A673 (cell line): ENCODE measurements at regions not wholly inside any gene's neighbourhood (a gene's known extent, or its start where the extent isn't known, plus 50 kb on each side); places are given as distances from the start of the nearest gene placed in this dataset.

Experiments
- BruUV-seq: library from RNA; stranded (reverse); fragments of 400-500 nt; replicated peaks from 2 replicates; lab custom pipeline; 2021; lab: Mats Ljungman, UMichigan
- CTCF ChIA-PET: fragments of 300-600 bp; sonication (Branson Sonifier 250); formaldehyde crosslinking; loops from one replicate; lab custom pipeline; 2022; ENCODE audit warnings: antibody characterized with exemption; lab: Charles Lee
- POLR2A ChIA-PET: fragments of 300-600 bp; sonication (Branson Sonifier 250); formaldehyde crosslinking; loops from one replicate; lab custom pipeline; 2022; ENCODE audit warnings: antibody characterized with exemption; ENCODE audit not compliant: low non-redundant PET; lab: Charles Lee
- DNase-seq: peaks from one replicate; pipeline ENCODE4 v3.0.0-alpha.2; 2015; ENCODE audit warnings: low spot score
- H3K27ac ChIP-seq: fragments of 200-600 bp; sonication (generic); 2 replicates; pipeline ENCODE4 v1.5.1; 2016; ENCODE audit warnings: mixed run types, low read depth, mild to moderate bottlenecking, mixed read lengths, antibody characterized with exemption, low read length; ENCODE audit not compliant: poor library complexity, severe bottlenecking
- H3K27me3 ChIP-seq: fragments of 200-600 bp; sonication (generic); replicated peaks from 2 replicates; pipeline ENCODE4 v1.6.1; 2017; ENCODE audit warnings: mixed run types, low read depth, mild to moderate bottlenecking, mixed read lengths, antibody characterized with exemption, low read length; ENCODE audit not compliant: insufficient read depth, poor library complexity
- H3K36me3 ChIP-seq: fragments of 200-600 bp; sonication (generic); 2 replicates; pipeline ENCODE4 v1.6.1; 2016; ENCODE audit warnings: mixed run types, mild to moderate bottlenecking, mixed read lengths, antibody characterized with exemption, low read length; ENCODE audit not compliant: insufficient read depth, poor library complexity, severe bottlenecking
- H3K4me1 ChIP-seq: fragments of 200-600 bp; sonication (generic); 2 replicates; pipeline ENCODE4 v1.6.1; 2017; ENCODE audit warnings: mixed run types, mild to moderate bottlenecking, mixed read lengths, antibody characterized with exemption, low read length; ENCODE audit not compliant: insufficient read depth, poor library complexity, severe bottlenecking
- H3K4me3 ChIP-seq: fragments of 200-600 bp; sonication (generic); 2 replicates; pipeline ENCODE4 v1.5.1; 2016; ENCODE audit warnings: low read depth, mixed run types, mild to moderate bottlenecking, mixed read lengths, low read length; ENCODE audit not compliant: poor library complexity, severe bottlenecking
- H3K9me3 ChIP-seq: fragments of 200-600 bp; sonication (generic); 2 replicates; pipeline ENCODE4 v1.6.1; 2016; ENCODE audit warnings: mixed run types, low read depth, mild to moderate bottlenecking, mixed read lengths, antibody characterized with exemption, low read length; ENCODE audit not compliant: poor library complexity, severe bottlenecking
- CTCF ChIP-seq: fragments of 300-800, 200-600 bp; sonication (generic); conservative IDR thresholded peaks from 2 replicates; pipeline ENCODE4 v1.5.1; 2017; ENCODE audit warnings: low read depth, mild to moderate bottlenecking, antibody characterized with exemption, low read length, moderate library complexity, mixed read lengths
- EZH2 ChIP-seq: fragments of 200-600 bp; sonication (generic); IDR thresholded peaks from 2 replicates; pipeline ENCODE4 v1.6.1; 2017; ENCODE audit warnings: borderline replicate concordance, low read depth, mild to moderate bottlenecking, mixed read lengths, antibody characterized with exemption, low read length; ENCODE audit not compliant: poor library complexity, severe bottlenecking
- intact Hi-C: fragments of 100-400 bp; cut with micrococcal nuclease; formaldehyde crosslinking; loops from one replicate; pipeline ENCODE4 v1.10.0; 2022; ENCODE audit not compliant: unreplicated experiment

GRCh38 chr3:168589376-168589775 is 493.7 kb upstream of the GOLIM4 start:
- POLR2A ChIA-PET, result no interaction called here
- Histone ChIP-seq H3K27ac (no peak overlapping the region), H3K27me3 (peaks cover 5% of the 10 kb centered on the region), H3K4me1 (no peaks in the 10 kb centered on the region), H3K4me3 (no peak overlapping the region), H3K9me3 (no peaks in the 10 kb centered on the region), H3K36me3 (no peaks in the 10 kb centered on the region)
- DNase-seq, result no peak
- no peak for TF ChIP-seq CTCF
- TF ChIP-seq EZH2, result no peak
- intact Hi-C loops, result no loop called here
- BruUV-seq, result no TSS peak
- CTCF ChIA-PET, result no interaction called here

- no TSS peak for BruUV-seq
- POLR2A ChIA-PET, result no interaction called here
- CTCF ChIA-PET, result no interaction called here
Observed at GRCh38 chr3:168585544-168585943, 489.8 kb upstream of the GOLIM4 start.

GRCh38 chr3:168583977-168584376 is 488.3 kb upstream of the GOLIM4 start:
- Histone ChIP-seq H3K4me3 (no peak overlapping the region), H3K27ac (no peak overlapping the region), H3K27me3 (peaks cover 25% of the 10 kb centered on the region), H3K36me3 (no peaks in the 10 kb centered on the region), H3K4me1 (no peaks in the 10 kb centered on the region), H3K9me3 (no peaks in the 10 kb centered on the region)
- CTCF ChIA-PET, result no interaction called here
- POLR2A ChIA-PET, result no interaction called here
- intact Hi-C loops, result no loop called here
- no TSS peak for BruUV-seq
- TF ChIP-seq EZH2 (no peak), CTCF (no peak)
- no peak for DNase-seq

More at GRCh38 chr3:168585544-168585943, 489.8 kb upstream of the GOLIM4 start:
- TF ChIP-seq EZH2, result no peak
- no peak for TF ChIP-seq CTCF
- no peaks in the 10 kb centered on the region for H3K9me3 ChIP-seq
- H3K4me1 ChIP-seq, result no peaks in the 10 kb centered on the region
- no peak for DNase-seq
- intact Hi-C loops, result no loop called here
- no peaks in the 10 kb centered on the region for H3K36me3 ChIP-seq
- no peak overlapping the region for H3K4me3 ChIP-seq
- peaks cover 21% of the 10 kb centered on the region for H3K27me3 ChIP-seq
- no peak overlapping the region for H3K27ac ChIP-seq
